ENCODE measurements at regions not wholly inside any gene's neighbourhood (a gene's known extent, or its start where the extent isn't known, plus 50 kb on each side); places are given as distances from the start of the nearest gene placed in this dataset.

GRCh38 chr2:22281033-22281432 is 1103.9 kb upstream of the KLHL29 start:
- no peak for TF ChIP-seq CTCF (IDR thresholded peaks at IDR 0.05)
- TF ChIP-seq POLR2AphosphoS5 (IDR thresholded peaks at IDR 0.05; ENCODE audit: low read depth, low read length), result no peak

All from Panc1 (cell line).